ENCODE measurements at regions not wholly inside any gene's neighbourhood (a gene's known extent, or its start where the extent isn't known, plus 50 kb on each side); places are given as distances from the start of the nearest gene placed in this dataset.
"Not testable (repeated sequence)": the region's sequence is repeated elsewhere in the genome, so short reads cannot be mapped to it uniquely, and the experiment has no call there.

DNA sequence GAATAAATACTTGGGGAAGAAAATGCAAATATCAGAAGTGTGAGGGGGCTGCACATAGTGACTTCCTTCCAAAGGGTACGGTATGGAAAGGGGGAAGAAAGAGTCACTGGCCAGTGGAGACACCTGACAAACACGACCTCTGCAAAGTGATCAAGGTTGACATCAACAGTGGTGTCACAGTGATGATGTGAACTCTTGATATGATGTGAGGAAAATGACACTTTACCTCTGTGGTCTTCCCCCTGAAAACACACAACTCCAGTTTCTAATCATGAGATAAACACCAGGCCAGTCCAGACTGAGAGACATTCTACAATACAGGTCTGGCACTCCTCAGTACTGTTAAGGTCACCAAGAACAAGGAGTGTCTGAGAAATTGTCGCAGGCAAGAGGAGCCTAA lies 169.7 kb downstream of the BUB3 start:
- DNase-seq = no peak

DNA sequence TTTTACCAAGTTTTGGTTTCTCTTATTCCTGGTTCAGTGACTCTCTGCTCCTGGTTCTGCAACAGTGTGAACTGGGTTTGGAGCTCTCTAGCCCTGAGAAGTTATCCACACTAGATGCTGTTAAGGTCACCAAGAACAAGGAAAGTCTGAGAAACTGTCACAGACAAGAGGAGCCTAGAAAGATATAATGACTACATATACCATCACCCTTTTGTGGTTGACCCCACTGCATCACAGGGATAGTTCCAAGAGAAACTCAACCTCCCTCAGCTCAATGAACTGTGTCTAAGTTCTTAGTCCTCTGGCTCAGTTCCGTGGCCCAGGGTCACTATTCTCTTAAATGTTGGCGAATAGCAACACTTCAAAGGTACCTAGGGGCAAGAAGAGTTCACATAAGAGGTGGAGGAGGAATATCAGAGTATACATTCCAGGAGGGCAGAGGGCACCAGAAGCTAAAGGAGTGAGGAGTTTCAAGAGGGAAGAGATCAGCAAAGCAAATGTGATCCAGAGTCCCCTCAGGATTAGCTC lies 171.5 kb downstream of the BUB3 start:
- DNase-seq = no peak

GRCh38 chr10:123326674-123327073 lies 172.5 kb downstream of the BUB3 start:
- DNase-seq = no peak

DNA sequence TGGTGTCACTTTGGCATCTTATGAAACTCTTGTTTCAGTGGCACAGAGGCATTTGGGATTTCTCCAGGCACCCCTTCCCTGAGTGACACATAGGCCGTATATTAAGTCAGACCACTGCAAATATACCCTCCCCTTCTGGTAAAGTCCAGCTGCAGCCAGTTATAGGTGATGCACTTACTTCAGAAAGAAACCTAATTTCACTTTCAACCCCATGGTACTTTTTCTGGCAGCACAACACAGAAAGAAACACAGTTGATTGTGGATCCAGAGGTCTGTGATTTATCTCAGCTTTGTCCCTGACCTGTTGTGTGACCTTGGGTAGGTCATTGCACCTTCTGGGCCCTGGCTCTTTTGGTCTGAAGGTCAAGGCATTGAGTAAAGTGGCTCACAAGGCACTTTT lies 173.2 kb downstream of the BUB3 start:
- no peak for DNase-seq

DNA sequence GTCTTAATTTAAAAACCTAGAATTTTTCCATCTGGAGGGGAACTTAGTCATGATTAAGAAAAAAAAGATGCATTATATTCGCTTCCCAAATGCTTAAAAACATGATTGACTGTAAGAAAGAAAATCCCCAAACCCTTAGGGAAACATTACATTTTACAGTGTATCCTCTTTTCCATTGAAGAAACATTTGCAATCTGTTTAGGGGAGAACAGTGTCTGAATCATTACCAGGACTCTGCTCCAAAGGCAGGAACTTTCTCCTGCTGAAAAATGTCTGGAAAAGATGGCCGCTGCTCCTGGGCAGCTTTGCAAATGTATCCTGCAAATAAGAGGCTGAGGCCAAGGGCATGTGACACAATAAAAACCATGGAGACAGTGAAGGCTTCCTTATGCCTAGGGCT lies 173.7 kb downstream of the BUB3 start:
- DNase-seq = no peak

GRCh38 chr10:123331438-123331837 lies 177.2 kb downstream of the BUB3 start:
- DNase-seq = no peak

- DNase-seq = no peak
Measured at GRCh38 chr10:123346581-123346980, 192.4 kb downstream of the BUB3 start.

GRCh38 chr10:123348691-123349572 lies 194.7 kb downstream of the BUB3 start:
- DNase-seq = no peak

GRCh38 chr10:123351715-123352114 lies 197.5 kb downstream of the BUB3 start:
- DNase-seq = no peak

- DNase-seq = no peak
Measured at GRCh38 chr10:123354521-123354920, 200.3 kb downstream of the BUB3 start.

GRCh38 chr10:123355748-123356481 lies 201.7 kb downstream of the BUB3 start:
- no peak for DNase-seq

DNA sequence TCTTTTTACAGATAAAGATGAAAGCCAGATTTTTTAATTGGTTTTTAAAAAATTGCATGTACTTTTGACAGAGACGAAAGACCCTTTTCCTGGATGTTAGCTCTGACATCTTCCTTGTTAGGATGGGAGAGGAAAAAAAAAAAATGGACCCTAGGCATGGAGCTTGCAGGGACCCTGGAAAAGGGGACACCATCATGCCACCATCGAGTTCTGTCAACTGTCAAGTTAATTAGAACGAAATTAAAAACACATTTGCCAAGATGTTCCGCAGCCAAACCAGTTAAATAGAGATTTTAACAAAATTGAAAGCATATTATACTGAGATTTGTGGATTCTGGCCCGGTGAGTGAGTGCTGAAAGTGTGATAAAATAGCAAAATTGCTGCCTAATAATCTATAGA lies 202.6 kb downstream of the BUB3 start:
- no peak for DNase-seq

DNA sequence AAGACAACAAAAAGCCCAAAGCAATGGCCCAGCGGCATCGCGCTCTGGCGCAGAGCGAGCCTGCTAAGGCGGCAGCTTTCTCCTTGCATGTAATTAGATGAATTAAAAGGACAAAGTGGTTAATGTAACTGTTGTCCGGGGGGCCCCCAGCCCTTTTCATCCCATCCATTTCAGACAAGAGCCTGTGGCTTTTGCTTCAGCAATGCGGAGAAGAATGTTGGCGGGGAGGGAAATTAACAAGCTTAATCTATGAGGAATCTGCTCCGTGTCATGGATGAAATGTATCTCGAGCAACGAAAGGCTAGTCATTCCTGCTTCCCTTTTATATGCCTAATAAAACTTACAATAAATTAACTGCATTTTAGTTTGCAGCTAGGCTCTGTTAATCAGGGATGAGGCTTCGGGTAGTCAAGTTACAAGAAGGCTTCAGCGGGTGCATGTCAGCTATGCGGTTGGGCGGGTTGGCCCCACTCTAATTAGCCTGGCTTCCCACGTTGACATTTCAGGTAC lies 203.3 kb downstream of the BUB3 start:
- DNase-seq = no peak

GRCh38 chr10:123359539-123359938 lies 205.3 kb downstream of the BUB3 start:
- no peak for DNase-seq

- no peak for DNase-seq
Measured at GRCh38 chr10:123361832-123362231, 207.6 kb downstream of the BUB3 start.

DNA sequence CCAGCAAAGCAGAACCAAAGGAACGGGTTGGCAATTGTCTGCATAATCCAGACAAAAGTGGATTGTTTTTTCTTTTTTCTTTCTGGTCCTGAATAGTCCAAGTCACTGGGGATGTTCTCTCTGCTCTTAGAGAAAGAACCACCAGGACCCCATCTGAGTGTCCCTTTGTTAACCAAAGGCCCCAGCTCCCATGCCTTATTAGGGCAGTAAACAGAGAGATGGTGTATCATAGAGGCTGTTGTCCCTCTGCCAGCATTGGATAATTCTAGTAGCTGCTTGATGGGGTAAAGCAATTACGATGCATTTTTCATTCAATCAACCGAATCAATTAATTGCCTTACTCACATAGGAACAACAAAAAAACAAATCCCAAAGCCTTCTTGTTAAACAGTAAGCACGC lies 213.0 kb downstream of the BUB3 start:
- no peak for DNase-seq

DNA sequence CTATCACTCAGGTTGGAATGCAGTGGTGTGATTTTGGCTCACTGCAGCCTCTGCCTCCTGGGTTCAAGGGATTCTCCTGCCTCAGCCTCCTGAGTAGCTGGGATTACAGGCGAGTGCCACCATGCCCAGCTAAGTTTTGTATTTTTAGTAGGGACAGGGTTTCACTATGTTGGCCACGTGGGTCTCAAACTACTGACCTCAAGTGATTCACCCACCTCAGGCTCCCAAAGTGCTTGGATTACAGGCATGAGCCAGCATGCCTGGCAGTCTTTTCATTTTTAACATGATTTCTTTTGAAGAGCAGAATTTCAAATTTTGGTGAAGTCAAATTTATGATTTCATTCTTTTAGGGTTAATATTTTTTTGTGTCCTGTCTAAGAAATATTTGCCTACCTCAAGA lies 217.4 kb downstream of the BUB3 start:
- DNase-seq = not testable (repeated sequence)

GRCh38 chr10:123373591-123373990 lies 219.4 kb downstream of the BUB3 start:
- no peak for DNase-seq

- no peak for DNase-seq
Measured at GRCh38 chr10:123375097-123375496, 220.9 kb downstream of the BUB3 start.

- DNase-seq = no peak
Measured at GRCh38 chr10:123375738-123376137, 221.5 kb downstream of the BUB3 start.

- no peak for DNase-seq
Measured at GRCh38 chr10:123377883-123378282, 223.7 kb downstream of the BUB3 start.

- no peak for DNase-seq
Measured at GRCh38 chr10:123378302-123378701, 224.1 kb downstream of the BUB3 start.

DNA sequence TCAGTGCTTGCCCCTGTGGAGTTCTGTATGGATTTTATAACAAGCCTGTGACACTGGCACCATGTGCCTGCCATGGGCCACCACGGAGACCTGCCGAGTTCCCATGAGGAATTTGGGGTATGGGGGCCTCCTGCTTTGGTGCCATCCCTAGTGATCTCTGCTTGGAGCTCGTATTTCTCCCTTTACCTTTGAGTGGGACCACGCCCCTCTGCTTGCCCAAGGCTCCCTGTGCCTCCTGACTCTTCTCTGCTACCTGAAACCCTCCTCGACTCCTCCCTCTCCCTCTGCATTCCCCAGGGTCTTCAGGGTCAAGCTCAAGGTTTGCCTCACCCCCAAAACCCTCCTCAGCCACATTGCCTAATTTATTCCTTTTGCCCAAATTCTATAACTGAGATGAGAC lies 225.0 kb downstream of the BUB3 start:
- DNase-seq = no peak

Measured in hematopoietic multipotent progenitor cell treated with erythropoietin and hydrocortisone succinate and interleukin-3 and kit ligand, for 6 days (in vitro differentiated cells).